GM21528 (cell line): ENCODE measurements at regions not wholly inside any gene's neighbourhood (a gene's known extent, or its start where the extent isn't known, plus 50 kb on each side); places are given as distances from the start of the nearest gene placed in this dataset.

ENCODE experiments used
- ATAC-seq: cut with Tn5 transposase; IDR thresholded peaks from one replicate; pipeline ENCODE4 v1.9.1; 2021; ENCODE audit warnings: mild to moderate bottlenecking, moderate library complexity; ENCODE audit not compliant: unreplicated experiment, low FRiP score

DNA sequence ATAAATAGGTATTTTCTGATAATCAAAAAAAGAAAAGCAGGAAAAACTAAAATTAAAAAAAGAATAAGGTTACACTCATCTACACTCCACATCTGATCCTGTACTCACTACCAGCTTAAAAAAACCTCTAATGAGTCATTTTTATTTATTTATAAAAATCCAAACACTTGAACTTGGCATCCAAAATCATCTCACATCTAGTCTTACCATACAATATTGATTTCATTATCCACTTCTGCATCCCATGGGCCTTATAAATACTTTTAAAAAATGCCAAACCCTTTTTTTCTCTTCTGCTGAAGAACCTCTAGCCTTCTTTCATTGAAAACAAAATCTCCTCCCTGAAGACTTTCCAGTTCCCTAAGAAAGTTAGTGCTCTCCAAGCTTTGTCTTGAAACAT is 109.7 kb downstream of the TMTC3 start:
- ATAC-seq, result no peak

DNA sequence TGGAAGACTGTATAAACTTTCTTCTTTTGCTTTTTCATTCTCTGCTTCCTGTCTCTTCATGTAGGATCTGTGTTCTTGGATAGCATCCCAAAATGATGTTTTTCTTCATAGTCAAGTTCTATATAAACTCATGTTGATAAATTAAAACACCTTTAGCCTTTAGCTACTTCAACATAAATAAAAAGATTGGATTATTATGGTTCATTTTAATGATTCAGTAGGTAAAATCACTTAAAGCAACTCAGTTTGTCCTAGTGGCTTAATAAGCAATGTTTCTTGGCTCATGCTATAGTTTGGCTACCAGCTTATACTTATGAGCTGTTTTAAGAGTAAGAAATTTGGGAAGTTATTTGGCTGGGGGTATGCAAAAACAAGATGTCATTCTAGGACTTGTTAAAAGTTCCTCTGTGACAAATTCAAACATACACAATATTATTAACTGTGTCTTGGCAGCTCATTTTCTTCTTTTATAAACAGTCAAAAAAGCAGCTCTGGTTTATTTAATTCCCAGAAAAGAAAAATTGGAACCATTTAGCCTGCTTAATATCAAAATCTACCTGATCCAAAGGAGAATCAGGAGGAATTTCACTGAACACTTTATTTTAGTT is 111.4 kb downstream of the TMTC3 start:
- no peak for ATAC-seq

DNA sequence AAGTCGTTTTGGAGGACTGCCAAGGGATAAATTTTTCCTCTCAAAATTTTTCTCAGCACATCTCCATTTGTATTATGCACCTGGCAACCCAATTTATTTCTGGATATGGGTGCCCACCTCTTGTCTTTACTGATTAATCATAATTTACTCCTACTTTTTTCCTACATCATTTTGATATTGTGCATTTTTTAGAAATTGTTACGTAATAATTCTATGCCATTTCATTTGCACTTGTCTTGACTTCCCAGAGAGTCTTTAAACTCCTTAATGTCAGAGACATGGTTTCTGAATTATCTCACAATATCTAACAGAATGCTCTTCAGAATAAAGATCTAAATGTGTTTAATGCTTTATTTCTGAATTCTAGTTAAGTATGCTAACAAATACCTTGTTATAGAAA is 113.1 kb downstream of the TMTC3 start:
- no peak for ATAC-seq

DNA sequence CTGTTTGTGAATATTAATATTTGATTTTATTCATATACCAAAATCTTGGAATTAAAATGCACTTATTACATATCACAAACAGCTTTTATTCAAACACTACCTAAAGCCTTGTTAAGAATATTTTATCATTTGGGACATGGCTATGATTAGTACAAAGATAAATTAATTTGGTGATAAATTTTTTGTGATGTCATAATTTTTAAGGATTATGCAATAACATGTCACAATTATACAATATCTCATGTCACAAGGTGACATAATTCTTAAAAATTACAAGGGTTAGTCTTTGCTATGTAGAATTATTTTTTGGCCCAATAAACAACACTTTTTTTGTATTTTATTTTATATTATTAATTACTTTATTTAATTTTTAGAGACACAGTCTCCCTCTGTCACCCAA is 113.7 kb downstream of the TMTC3 start:
- no peak for ATAC-seq

DNA sequence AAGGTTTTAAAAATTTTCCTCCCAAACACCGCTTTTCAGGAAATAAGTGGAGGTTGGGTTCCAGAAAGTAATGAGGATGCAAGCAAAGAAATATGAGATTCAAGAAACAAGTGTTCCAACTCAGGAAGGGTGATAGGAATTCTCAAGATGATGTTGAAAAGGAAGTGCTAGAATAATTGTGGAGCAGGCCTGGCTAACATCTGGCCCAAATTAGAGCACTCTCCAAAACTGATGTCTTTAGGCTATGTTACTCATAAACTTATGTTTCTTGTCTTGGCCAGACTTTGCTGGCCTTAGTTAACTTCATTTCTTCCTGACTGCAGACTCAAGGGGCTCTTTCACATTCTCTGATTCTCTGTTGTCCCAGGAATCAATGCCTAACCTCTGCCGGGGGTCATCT is 116.3 kb downstream of the TMTC3 start:
- ATAC-seq, result no peak

DNA sequence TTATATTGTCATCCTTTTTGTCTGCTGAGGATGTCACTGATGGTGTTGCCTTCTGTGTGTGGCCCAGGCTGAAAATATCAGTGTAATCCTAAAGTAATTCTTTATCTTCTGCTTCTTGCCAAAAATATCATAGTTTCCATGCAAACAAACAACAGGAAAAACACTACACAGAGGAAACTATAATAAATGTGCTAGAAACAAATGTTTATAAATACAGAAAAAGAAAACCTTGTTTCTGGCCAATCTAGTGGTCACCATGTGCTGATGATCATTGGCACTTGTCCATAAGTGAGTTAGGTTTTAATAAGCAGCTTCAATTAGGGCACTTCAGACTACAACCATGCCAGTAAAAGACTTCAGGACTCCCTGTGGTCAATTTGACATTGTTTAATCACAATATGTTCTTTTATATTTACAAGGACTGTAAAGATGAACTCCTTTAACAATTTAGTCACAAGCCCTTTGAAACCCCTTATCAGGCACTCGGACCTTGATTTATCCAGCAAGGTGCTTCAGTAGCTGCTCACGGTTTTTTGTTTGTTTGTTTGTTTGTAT is 124.8 kb downstream of the TMTC3 start:
- ATAC-seq, result no peak

DNA sequence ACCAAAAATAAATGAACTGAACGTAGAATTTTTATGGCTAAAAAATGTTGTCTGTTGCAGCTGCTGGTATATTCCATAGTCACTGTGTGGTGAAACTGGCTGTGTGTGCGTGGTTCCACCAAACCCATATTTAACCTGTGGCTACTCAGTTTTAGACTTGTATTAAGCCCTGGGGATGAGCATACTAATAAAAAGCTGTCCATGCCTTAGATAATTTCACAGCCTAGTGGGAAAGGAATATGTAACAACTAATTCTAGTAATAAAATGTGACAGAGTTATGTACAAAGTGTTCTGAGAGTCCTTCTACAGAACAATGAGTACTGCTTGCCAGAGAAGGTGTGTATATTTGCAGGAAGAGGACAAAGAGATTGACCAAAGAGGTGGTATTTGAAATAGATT is 125.5 kb downstream of the TMTC3 start:
- no peak for ATAC-seq

DNA sequence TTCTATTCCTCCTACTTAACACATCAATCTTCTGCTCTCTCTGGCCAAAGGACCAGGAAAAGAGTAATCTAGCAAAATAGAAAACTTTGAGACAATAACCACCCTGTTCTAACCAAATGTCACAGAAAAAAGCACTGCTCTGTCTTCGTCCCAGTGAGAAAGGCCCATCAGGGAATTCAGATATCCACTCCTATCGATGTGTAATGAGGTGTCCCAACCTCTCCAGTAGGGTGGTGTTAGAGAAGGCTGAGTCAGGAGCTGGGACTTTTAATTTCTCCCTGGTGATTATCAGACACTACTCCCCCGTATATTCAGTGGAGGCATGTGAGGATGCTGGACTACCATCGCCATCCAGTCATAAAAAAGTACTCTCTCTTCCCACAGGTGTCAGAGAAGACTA is 130.3 kb downstream of the TMTC3 start:
- no peak for ATAC-seq

DNA sequence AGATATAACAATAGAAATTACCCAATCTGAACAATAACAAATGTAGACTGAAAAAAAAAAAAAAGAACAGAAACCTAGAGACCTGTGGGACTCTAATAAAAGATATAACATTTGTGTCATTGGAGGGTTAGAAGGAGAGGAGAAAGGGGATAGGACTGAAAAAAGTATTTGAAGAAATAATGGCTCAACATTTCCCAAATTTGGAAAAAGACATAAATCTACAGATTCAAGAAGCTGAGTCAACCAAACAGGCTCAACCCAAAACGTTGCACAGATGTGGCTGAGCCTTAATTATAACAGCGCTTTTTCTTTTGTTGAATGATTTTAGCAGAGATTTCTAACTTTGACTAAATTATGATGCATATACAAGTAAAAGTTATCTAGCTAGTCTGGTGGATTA is 131.3 kb downstream of the TMTC3 start:
- no peak for ATAC-seq

DNA sequence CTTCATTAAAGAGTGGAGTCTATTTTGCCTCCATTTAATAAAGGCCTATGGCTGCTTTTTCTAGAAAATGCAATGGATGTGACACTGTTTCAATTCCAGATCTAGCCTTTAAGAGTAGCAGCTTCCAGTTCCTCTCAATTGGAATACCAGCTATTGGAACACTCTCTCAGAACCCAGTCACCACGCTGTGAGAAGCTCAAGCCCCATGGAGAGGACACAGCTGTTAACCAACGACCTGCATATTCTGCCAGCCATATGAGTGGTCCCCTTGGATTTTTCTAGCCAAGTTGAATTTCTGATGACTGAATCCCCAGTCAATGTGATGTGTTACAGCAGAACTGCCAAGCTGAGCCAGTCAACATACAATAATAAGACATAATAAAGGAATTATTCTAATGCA is 131.8 kb downstream of the TMTC3 start:
- no peak for ATAC-seq

DNA sequence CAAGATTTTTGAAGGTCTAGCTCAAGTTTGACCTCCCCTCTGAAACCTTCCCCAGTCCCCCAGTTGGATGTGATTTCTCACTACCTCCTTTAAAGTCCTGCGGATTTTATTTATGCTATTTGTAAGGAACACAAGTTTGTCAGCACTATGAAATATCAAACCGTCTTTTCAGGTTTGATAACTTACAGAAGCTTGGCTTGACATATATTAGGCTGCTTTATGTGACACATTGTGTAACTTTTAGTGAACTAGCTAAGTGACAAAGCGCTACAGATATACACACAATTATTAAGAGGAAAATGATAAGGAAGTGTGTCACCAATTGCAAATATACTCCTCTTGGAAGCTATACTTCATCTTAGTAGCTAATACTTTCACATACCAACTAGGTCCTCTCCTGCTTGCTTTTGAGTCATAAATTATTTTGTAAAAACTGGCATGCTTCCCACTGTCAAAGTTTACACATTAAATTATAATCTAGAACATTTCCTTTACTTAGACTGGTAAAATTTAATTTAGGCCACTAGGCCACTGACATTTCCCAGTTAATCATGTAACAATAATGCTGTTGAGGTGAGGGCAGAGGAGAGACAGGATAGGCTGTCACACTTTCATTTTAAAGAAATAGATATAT is 149.5 kb downstream of the TMTC3 start:
- no peak for ATAC-seq

DNA sequence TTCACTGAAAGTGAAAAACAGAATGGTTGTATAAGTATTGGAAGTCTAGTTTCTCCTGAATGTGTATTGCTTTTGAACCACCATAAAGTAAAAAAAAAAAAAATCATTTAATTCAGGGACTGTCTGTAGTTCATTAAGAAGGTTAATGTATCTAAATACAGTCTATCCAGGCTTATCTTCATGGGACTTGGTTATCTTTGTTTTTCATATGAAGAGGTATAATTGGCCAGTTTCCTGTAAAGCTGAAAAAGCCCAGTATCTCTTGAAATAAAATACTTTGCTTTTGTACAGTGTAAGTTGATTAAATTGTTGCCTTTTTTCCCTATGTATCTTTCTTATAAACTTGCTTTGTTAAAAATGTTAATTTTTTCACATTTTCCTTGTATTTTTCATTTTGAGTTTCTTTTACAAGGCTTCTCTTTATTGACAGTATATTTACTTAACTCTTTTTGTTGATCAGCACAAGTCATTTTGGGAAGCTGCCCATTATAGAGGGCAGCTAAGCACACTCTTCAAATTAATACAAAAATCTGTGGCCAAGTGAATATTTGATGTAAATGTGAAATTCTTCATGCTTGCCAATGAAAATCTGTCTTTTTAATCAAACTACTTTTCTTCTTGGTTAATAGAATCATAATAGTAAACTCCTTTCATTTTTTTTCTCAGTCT is 156.0 kb downstream of the TMTC3 start:
- no peak for ATAC-seq

DNA sequence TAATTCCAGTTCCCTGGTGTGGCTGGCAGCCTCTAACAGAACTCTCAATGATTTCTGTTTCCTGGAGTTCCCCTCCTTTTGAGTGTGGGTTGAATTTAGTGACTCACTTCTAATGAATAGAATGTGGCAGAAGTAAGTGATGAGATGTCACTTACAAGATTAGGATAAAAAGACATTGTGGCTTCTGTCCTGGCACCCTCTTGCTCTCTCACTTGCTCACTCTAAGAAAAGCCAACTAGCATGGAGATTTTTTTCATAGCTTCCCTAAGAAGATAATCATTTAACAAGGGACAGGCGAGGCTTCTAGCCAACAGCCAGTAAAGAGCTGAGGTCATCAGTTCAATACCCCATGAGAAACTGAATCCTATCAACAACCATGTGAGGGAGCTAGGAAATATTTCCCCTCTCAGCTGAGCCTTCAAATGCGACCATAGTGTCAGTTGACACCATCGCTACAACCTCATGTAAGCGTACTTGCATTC is 156.7 kb downstream of the TMTC3 start:
- no peak for ATAC-seq

DNA sequence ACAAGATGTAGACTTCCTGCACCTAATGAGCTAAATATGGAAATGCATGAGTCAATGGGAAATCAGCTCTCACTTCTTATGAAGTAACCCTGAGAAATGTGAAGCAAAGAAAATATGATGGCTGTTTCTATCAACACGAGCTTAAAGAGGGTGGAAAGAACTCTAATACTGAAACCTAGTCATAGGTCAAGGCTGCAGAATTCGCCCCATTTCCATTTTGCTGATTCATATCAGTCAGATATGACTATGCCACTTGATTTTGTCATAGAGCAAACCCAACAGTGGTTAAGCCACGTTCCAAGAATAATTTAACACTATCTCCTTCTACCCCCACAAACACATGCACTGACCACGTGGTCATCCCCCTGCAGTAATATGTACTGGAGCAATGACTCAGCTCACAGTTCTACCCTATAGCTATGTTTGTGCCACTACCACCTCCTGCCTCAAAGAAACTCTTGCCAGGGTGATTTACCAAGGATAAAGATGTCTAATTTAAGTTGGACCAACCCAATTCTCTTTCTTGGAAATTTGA is 157.5 kb downstream of the TMTC3 start:
- ATAC-seq, result peak; percentile 96

DNA sequence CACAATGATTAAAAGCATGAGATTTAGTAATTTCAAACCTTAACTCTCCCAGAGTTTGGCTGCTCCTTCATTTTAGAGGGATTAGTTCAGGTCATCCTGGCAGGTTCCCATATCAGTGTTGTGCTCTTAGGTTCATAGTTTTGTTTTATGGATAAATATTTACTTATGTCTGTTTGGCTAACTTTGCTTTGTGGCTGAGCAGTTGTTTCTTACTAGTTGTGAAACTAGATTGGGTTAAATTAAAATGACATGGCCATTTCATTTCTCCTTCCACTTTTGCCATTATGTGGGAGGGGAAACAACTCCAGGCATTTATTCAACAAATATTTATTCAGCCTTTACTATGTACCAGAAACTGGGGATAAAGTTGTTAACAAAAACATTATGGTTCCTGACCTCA is 158.8 kb downstream of the TMTC3 start:
- ATAC-seq, result no peak

DNA sequence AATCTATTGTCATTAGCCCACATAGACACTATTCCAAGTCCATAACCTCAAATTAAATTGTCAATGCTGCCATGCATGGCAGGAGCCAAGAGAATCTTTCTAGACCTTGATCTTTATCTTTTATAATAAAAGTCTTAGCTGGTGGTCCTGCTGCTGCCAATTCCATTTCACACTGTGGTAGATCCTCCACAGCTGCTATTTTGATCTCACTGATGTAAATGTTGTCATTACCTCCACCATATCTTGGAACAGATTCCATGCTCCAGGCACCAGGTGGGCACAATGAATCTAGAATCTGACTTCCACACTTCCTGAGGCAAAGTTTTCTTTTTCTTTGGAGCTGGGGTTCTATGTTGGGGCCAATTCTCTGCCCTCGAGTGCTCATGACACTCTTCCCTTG is 161.2 kb downstream of the TMTC3 start:
- ATAC-seq, result no peak

DNA sequence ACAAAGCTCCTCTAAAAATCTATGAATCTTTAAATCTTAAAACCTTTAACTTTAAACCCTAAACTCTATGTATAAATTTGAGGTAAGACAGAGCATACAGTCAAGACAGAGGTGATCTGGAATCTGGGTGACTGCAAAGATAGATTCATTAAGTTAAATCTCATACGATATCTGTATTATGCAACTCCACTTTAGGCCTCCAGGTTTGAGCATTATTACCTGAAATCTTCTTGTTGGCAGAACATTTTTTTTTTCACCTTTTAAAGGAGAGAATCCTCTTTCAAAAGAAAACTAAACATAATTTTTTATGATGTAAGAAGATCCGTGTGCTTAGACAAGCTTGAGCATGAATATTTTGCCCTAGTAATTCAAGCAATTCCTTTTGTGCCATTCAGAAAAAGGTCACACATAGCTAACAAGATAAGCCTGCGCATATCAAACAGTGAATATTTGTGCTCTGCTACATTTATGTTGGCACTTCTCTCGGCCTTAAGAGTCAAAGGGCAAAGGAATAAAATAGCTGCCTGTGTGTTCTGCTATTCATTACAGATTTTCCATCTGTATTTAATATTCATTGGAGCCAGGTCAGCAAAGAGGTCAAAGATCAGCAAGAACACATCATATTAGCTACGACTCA is 163.3 kb downstream of the TMTC3 start:
- no peak for ATAC-seq

DNA sequence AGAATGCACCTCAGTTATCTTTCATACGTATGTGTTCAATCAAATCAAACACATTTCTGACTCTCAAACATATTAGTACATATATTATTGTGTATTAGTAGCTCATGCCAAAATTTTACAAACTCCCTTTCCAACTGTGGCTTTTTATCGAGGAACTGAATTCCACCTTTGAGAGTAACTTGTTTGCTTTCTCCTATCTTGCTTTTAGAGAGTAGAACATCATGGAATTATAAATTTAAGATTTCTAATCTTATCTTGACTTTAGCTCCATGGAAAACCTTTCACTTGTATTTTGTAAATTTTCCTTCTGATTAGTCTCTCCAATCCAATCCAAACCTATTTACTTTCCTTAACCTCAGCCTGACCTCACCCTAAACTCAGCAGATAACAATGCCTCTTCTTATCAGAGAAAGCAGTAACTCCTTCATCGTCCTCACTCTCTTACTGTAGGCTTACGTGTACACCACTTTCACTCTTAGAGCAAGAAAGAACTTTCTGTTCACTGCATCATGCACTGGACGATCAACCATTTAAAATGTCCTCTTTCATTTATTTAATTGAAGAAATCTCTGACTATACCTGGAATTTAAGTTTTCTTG is 164.5 kb downstream of the TMTC3 start:
- no peak for ATAC-seq

DNA sequence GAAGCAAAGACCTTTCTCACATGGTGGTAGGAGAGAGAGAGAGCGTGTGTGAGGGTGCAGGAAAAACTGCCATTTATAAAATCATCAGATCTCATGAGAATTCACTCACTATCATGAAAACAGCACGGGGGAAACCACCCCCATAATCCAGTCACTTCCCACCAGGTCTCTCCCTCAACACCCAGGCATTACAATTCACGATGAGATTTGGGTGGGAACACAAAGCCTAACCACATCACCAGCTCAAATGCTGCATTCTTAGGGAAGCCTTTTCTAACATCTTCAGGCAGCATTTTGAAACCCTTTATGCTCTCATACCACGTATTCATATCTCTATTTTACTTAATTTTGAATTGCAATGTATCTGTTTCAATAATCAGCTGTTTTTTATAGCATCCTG is 165.9 kb downstream of the TMTC3 start:
- ATAC-seq, result no peak

DNA sequence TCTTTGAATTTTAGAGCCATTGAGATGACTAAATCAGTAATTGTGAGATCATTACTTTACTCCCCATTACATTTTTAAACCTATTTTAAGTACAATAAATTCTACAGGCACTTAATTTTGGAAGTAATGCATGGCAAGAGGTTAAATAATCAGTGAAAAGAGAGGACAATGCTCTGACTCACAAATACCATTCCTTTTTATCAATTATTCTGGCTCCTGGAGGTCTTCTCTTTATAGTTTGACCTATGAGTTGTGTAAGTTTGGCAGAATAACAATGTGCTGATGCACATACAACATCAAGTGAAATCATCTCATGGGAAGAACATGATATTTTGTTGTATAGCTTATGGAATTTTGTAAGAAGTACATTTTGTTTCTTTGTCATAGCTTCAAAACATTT is 166.7 kb downstream of the TMTC3 start:
- no peak for ATAC-seq

DNA sequence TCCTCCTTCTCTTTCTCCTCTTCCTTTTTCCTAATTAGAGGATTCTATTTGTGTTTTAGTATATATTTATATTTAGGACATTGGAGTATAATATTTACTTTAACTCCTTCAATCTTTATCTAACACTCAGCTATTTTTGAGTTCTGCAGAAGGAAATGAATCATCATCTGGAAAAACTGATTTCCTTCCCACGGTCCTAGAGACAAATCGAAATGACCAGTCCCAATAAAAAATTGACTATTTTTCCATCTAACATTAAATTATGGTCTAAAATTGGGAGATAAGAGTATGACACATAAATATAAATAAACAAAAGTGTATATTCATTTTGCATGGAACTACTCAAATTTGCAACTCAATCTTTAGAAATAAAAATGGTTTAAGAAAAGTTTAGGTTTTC is 167.4 kb downstream of the TMTC3 start:
- no peak for ATAC-seq
